ENCODE measurements at regions not wholly inside any gene's neighbourhood (a gene's known extent, or its start where the extent isn't known, plus 50 kb on each side); places are given as distances from the start of the nearest gene placed in this dataset.

- no peak for DNase-seq (ENCODE audit: low read depth in 2 of 2)
Observed at GRCh38 chr11:80616070-80616800, 1175.4 kb upstream of the TENM4 start.

GRCh38 chr11:80613655-80614054, 1172.8 kb upstream of the TENM4 start:
- no peak for DNase-seq (ENCODE audit: low read depth in 2 of 2)

- DNase-seq (ENCODE audit: low read depth in 2 of 2), result no peak
Observed at GRCh38 chr11:80610516-80610915, 1169.7 kb upstream of the TENM4 start.

GRCh38 chr11:80603472-80603871, 1162.6 kb upstream of the TENM4 start:
- DNase-seq (ENCODE audit: low read depth in 2 of 2), result no peak

- no peak for DNase-seq (ENCODE audit: low read depth in 2 of 2)
Observed at GRCh38 chr11:80598905-80599304, 1158.1 kb upstream of the TENM4 start.

- DNase-seq (ENCODE audit: low read depth in 2 of 2), result no peak
Observed at GRCh38 chr11:80596291-80596810, 1155.5 kb upstream of the TENM4 start.

GRCh38 chr11:80595011-80595410, 1154.2 kb upstream of the TENM4 start:
- DNase-seq (ENCODE audit: low read depth in 2 of 2), result no peak

GRCh38 chr11:80593648-80594374, 1153.0 kb upstream of the TENM4 start:
- DNase-seq (ENCODE audit: low read depth in 2 of 2), result no peak

GRCh38 chr11:80592546-80592945, 1151.7 kb upstream of the TENM4 start:
- no peak for DNase-seq (ENCODE audit: low read depth in 2 of 2)

GRCh38 chr11:80587906-80588305, 1147.1 kb upstream of the TENM4 start:
- DNase-seq (ENCODE audit: low read depth in 2 of 2), result no peak

GRCh38 chr11:80586464-80586863, 1145.6 kb upstream of the TENM4 start:
- no peak for DNase-seq (ENCODE audit: low read depth in 2 of 2)

- no peak for DNase-seq (ENCODE audit: low read depth in 2 of 2)
Observed at GRCh38 chr11:80584661-80585060, 1143.8 kb upstream of the TENM4 start.

- no peak for DNase-seq (ENCODE audit: low read depth in 2 of 2)
Observed at GRCh38 chr11:80569832-80570231, 1129.0 kb upstream of the TENM4 start.

- no peak for DNase-seq (ENCODE audit: low read depth in 2 of 2)
Observed at GRCh38 chr11:80565231-80565630, 1124.4 kb upstream of the TENM4 start.

- no peak for DNase-seq (ENCODE audit: low read depth in 2 of 2)
Observed at GRCh38 chr11:80562523-80563125, 1121.8 kb upstream of the TENM4 start.

- DNase-seq (ENCODE audit: low read depth in 2 of 2), result no peak
Observed at GRCh38 chr11:80559942-80560341, 1119.1 kb upstream of the TENM4 start.

GRCh38 chr11:80553565-80553964, 1112.7 kb upstream of the TENM4 start:
- DNase-seq (ENCODE audit: low read depth in 2 of 2), result no peak

GRCh38 chr11:80542704-80543103, 1101.9 kb upstream of the TENM4 start:
- no peak for DNase-seq (ENCODE audit: low read depth in 2 of 2)

GRCh38 chr11:80538040-80538439, 1097.2 kb upstream of the TENM4 start:
- no peak for DNase-seq (ENCODE audit: low read depth in 2 of 2)

GRCh38 chr11:80533463-80533862, 1092.6 kb upstream of the TENM4 start:
- DNase-seq (ENCODE audit: low read depth in 2 of 2), result no peak

- no peak for DNase-seq (ENCODE audit: low read depth in 2 of 2)
Observed at GRCh38 chr11:80532633-80533232, 1091.9 kb upstream of the TENM4 start.

GRCh38 chr11:80529726-80530125, 1088.9 kb upstream of the TENM4 start:
- no peak for DNase-seq (ENCODE audit: low read depth in 2 of 2)
